ENCODE measurements at regions not wholly inside any gene's neighbourhood (a gene's known extent, or its start where the extent isn't known, plus 50 kb on each side); places are given as distances from the start of the nearest gene placed in this dataset.

DNA sequence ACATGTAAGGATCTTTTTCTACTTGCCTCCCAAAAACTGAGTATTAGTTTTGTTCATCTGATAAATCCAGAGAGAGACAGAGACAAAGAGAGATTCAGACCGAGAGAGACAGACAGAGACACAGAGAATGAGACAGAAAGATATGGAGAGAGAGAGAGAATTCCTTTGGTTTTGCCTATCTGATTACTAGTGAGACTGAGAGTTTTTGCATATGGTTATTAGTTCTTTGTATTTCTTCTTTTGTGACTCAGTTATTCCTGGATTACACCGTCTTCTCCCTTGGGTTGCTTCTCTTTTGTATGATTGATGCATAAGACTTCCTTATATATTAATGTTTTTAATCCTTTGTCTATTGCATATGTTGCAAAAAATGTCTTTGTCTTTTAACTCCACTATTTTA, 91.2 kb upstream of the SPATA31C2 start:
- DNase-seq (ENCODE audit: low spot score) = no peak

DNA sequence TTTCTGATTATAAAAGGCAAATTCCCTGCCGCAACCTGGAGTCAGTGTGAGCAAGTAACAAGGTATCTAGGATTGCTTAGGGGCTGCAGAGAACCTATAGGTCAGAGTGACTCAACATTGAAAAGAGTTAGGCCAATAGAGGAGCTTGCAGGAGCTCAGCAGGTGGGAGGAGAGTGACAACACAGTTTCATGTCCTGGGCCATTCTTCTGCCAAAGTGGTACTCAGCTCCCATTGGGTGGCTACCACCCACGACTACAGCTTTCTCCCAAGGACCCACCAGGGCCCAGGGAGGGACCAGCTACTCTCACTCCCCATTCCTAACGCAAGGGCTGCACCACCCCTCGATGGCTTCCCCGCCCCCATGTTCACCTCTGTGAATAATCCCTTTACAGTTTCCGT, 86.7 kb upstream of the SPATA31C2 start:
- DNase-seq (ENCODE audit: low spot score) = no peak

- DNase-seq (ENCODE audit: low spot score) = no peak
These were observed 82.8 kb upstream of the SPATA31C2 start for GRCh38 chr9:88221105-88221504.

- DNase-seq (ENCODE audit: low spot score) = no peak
These were observed 82.4 kb upstream of the SPATA31C2 start for GRCh38 chr9:88220652-88221051.

GRCh38 chr9:88219601-88220000, 81.3 kb upstream of the SPATA31C2 start:
- no peak for DNase-seq (ENCODE audit: low spot score)

- DNase-seq (ENCODE audit: low spot score) = no peak
These were observed 80.5 kb upstream of the SPATA31C2 start for GRCh38 chr9:88218726-88219125.

GRCh38 chr9:88216126-88216995, 78.1 kb upstream of the SPATA31C2 start:
- no peak for DNase-seq (ENCODE audit: low spot score)

GRCh38 chr9:88215196-88216125, 77.2 kb upstream of the SPATA31C2 start:
- no peak for DNase-seq (ENCODE audit: low spot score)

- no peak for DNase-seq (ENCODE audit: low spot score)
These were observed 64.0 kb upstream of the SPATA31C2 start for GRCh38 chr9:88202321-88202720.

DNA sequence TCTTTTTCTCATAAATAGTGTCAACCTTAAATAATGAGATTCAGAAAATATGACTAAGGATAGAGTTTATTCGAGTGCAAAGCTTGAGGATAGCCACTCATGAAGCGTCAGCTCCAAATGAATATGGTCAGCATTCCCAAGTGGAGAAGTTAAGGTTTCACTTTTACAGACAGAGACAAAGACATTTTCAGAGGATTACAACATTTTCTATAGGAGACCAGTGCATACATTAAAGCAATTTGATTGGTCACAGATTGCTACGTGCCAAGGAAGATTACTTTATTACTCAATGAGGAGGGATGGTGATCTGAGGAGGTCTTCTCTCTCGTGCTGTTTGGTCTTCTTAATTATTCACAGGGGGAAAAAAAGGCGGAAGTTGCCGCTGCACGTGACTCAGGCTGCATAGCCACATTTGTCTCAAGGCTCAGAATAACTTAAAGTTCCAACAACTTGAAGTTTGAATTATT, 60.1 kb upstream of the SPATA31C2 start:
- DNase-seq (ENCODE audit: low spot score) = peak; percentile 7

DNA sequence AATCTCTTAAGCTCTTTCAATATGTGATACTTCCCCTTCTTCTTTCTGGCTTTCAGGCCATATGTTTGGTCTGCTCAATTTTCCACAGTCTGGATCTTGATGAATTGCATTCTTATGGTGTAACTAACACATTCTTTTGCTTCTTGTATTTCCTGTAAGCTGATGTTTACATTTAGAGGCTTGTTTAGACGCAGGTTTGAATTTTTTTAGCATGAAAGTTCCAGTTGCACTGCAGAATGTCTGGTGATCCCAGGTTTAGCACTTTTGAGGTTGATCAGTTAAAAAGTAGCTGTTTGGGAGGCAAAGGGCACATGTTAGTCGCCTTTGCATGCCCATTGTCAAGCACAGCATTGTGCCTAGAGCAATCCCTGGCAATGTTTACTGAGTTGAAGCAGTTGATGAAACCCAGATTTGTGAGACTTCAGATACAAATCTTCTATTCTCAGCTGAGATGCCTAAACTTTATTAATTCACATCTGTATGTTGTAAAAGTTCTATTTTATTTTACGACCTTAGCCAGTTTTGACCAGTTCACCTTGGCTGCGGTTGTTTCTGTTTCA, 59.6 kb upstream of the SPATA31C2 start:
- peak; percentile 17 for DNase-seq (ENCODE audit: low spot score)

DNA sequence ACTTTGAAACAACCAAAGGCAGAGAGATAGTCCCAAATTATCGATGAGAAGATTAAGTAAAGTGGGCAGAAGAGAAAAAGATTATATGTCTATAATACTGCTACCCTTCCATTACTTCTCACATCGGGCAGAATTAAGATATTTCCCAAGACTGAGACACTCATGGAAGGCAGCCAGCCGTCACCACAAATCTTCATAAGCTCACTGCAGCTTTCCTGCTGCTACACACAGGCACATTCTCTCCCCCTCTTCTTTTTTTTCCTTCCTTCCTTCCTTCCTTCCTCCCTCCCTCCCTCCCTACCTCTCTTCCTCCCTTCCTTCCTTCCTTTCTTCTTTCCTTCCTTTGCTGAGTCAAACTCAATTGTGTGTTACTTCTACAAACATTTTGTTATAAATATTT, 58.7 kb upstream of the SPATA31C2 start:
- DNase-seq (ENCODE audit: low spot score) = no peak

DNA sequence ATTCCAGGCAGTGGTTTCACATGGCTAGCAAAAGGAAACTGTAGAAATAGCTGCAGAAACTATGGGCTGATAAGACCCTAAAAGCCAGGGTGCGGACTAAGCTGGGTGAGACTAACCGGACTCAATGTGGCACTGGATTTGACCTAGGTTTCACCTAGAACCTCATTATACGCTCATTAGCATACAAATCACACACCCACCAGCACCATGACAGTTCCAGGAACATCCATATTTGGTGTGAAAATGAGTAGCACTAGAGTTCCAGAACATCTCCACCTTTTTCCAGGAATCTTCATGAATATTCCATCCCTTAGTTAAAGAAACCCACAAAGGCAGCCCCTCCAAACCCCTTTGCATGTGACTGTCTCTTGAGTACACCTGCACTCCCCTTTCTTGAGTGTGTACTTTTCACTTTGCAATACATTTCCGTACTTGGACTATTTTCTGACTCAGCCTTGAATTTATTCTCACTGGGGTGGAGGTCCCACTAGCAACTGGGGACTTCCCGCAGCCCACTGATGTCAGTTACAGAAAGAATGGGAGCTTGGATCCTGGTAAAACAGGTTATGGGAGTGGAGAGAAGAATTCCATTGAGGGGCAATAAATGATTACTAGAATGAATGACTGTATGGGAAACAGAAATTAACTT, 58.0 kb upstream of the SPATA31C2 start:
- no peak for DNase-seq (ENCODE audit: low spot score)

DNA sequence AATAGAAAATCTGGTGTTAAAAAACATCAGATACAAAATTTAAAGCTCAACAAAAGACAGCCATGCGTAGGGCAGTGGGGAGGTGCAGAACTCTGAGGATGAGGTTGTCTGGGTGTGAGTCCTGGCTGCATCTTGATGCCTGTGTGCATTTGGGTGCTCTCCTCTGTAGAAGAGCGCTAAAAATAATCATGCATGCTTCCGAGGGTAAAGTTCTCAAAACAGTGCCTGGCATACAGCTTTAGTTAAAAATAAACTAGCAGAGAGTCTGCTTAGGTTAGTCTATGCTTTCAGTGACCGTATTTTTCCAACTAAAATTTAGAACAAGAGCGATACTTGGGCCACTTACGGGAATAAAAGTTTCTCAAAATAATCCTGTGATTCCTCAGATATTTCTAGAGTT, 55.5 kb upstream of the SPATA31C2 start:
- no peak for DNase-seq (ENCODE audit: low spot score)

DNA sequence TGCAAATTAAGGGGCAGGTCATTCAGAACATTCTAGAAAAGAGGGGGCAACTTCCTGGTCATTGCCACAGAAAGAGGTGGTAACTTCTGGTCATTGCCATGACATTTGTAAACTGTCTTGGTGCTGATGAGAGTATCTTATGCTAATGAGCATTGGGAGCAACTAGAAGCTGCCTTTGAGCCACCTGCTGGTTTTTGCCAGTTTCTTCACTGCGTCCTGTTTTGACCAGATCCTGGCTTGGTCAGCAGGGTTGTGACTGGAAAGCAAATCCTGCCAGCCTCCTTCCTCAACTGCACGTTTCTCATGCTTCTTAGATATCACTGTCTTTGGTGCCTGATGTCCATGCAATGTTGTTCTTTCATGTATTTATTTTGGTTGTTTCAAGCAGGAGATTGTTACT, 53.2 kb upstream of the SPATA31C2 start:
- no peak for DNase-seq (ENCODE audit: low spot score)

DNA sequence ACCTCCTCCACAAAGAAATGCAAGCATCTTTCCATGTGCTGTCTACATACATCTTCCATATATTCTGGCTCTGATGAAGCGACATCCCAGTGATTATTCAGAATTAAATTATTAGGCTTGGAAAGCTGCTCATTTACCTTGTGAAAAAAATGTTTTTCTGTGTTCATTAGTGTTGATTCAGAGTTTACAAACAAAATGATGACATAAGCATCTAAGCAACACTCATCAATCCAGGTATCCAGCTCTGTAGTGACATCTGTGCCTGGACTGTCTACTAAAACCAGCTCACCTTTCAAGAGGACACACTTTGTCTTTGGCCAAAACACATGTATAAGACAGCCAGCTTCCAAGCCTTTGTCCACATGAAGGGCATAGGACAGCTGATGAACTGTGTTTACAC, 51.1 kb upstream of the SPATA31C2 start:
- DNase-seq (ENCODE audit: low spot score) = no peak

Measured in HT-29 (cell line).